H1 (cell line): ENCODE measurements at regions not wholly inside any gene's neighbourhood (a gene's known extent, or its start where the extent isn't known, plus 50 kb on each side); places are given as distances from the start of the nearest gene placed in this dataset.

Experiments used
- CTCF ChIA-PET: fragments of 300-600 bp; sonication (Branson Sonifier 250); formaldehyde crosslinking; loops from one replicate; lab custom pipeline; 2021; ENCODE audit not compliant: partially characterized antibody; lab: Charles Lee
- POLR2A ChIA-PET: fragments of 300-600 bp; sonication (Branson Sonifier 250); formaldehyde crosslinking; loops from one replicate; lab custom pipeline; 2021; ENCODE audit warnings: inconsistent platforms; ENCODE audit not compliant: partially characterized antibody; lab: Charles Lee
- DNase-seq, 2 experiments: peaks; one replicate each; pipeline versions ENCODE4 v3.0.0 to v3.0.0-alpha.2; 2010 to 2022; ENCODE audit warnings: low spot score in 2 of 2, low read depth in 1 of 2, mixed read lengths in 1 of 2
- FAIRE-seq: peaks from 2 replicates; lab custom pipeline; 2011; peaks lifted over from hg19 to GRCh38; lab: Jason Lieb, UNC
- H2AFZ ChIP-seq: 2 replicates; pipeline ENCODE4 v1.8.1; 2012; ENCODE audit warnings: low read length, inconsistent platforms
- H2AK5ac ChIP-seq: 2 replicates; pipeline ENCODE4 v1.6.1; 2013; ENCODE audit warnings: low read depth, low read length
- H2BK120ac ChIP-seq: replicated peaks from 2 replicates; pipeline ENCODE3; 2013; ENCODE audit warnings: low read depth, low read length, inconsistent platforms
- H2BK12ac ChIP-seq: 2 replicates; pipeline ENCODE4 v1.6.1; 2013; ENCODE audit warnings: low read depth, low read length
- H2BK15ac ChIP-seq: 2 replicates; pipeline ENCODE4 v1.6.1; 2013; ENCODE audit warnings: low read length
- H2BK20ac ChIP-seq: 2 replicates; pipeline ENCODE4 v1.6.1; 2013; ENCODE audit warnings: low read length
- H2BK5ac ChIP-seq: 2 replicates; pipeline ENCODE4 v1.6.1; 2013; ENCODE audit warnings: low read depth, low read length
- H3K14ac ChIP-seq: 2 replicates; pipeline ENCODE4 v1.6.1; 2013; ENCODE audit warnings: inconsistent platforms; ENCODE audit not compliant: insufficient read length
- H3K18ac ChIP-seq: 2 replicates; pipeline ENCODE4 v1.6.1; 2013; ENCODE audit warnings: low read length; ENCODE audit errors: extremely low read depth
- H3K23ac ChIP-seq: 2 replicates; pipeline ENCODE4 v1.6.1; 2013; ENCODE audit warnings: inconsistent platforms; ENCODE audit not compliant: insufficient read length
- H3K23me2 ChIP-seq: 2 replicates; pipeline ENCODE4 v1.6.1; 2013; ENCODE audit warnings: low read depth, low read length
- H3K27ac ChIP-seq: 2 replicates; pipeline ENCODE4 v1.6.1; 2011; ENCODE audit warnings: low read depth, low read length, inconsistent platforms
- H3K27me3 ChIP-seq, 4 experiments: replicated peaks in 1 of 4; 1 replicate in 1 of 4; 2 replicates in 3 of 4; pipeline versions ENCODE4 v1.6.1 to v1.8.1; 2011 to 2013; ENCODE audit warnings: low read length in 3 of 4, mild to moderate bottlenecking in 3 of 4, inconsistent platforms in 2 of 4, mixed read lengths in 2 of 4, moderate library complexity in 1 of 4; ENCODE audit not compliant: control insufficient read depth in 3 of 4, insufficient read depth in 3 of 4; ENCODE audit errors: extremely low read depth in 1 of 4
- H3K36me3 ChIP-seq, 4 experiments: 2 replicates each; pipeline versions ENCODE4 v1.6.1 to v1.8.1; 2011 to 2013; ENCODE audit warnings: mild to moderate bottlenecking in 4 of 4, low read length in 3 of 4, moderate library complexity in 2 of 4, control low read depth in 1 of 4, inconsistent platforms in 1 of 4; ENCODE audit not compliant: insufficient read depth in 4 of 4, control insufficient read depth in 2 of 4
- H3K4ac ChIP-seq: replicated peaks from 2 replicates; pipeline ENCODE3; 2013; ENCODE audit warnings: low read length, low read depth, mixed read lengths, inconsistent platforms; ENCODE audit not compliant: insufficient read length
- H3K4me1 ChIP-seq, 4 experiments: replicated peaks in 1 of 4; 1 replicate in 1 of 4; 2 replicates in 3 of 4; pipeline versions ENCODE4 v1.6.1 to v1.8.1; 2011 to 2013; ENCODE audit warnings: low read length in 3 of 4, inconsistent platforms in 2 of 4, mixed read lengths in 1 of 4; ENCODE audit not compliant: insufficient read depth in 4 of 4, control insufficient read depth in 3 of 4
- H3K4me2 ChIP-seq, 2 experiments: 2 replicates each; pipeline versions ENCODE4 v1.6.1 to v1.8.1; 2011 to 2013; ENCODE audit warnings: low read depth in 2 of 2, low read length in 2 of 2, control low read depth in 1 of 2, inconsistent platforms in 1 of 2, mild to moderate bottlenecking in 1 of 2; ENCODE audit not compliant: insufficient read depth in 1 of 2
- H3K4me3 ChIP-seq, 4 experiments: fragments of 200-600, 300-600 bp in 1 of 4; sonication (generic), shearing (Covaris generic), sonication (Bioruptor Twin) in 1 of 4; 2 replicates each; pipeline versions ENCODE4 v1.5.1 to v1.8.1; 2011 to 2016; ENCODE audit warnings: low read length in 4 of 4, low read depth in 3 of 4, control low read depth in 2 of 4, inconsistent platforms in 2 of 4, mild to moderate bottlenecking in 2 of 4, mixed read lengths in 1 of 4, moderate library complexity in 1 of 4; ENCODE audit not compliant: insufficient read depth in 2 of 4; ENCODE audit errors: extremely low read depth in 1 of 4
- H3K56ac ChIP-seq: replicated peaks from 2 replicates; pipeline ENCODE3; 2013; ENCODE audit warnings: low read depth, mild to moderate bottlenecking, mixed read lengths, low read length, inconsistent platforms; ENCODE audit not compliant: insufficient read length
- H3K79me1 ChIP-seq: 2 replicates; pipeline ENCODE4 v1.6.1; 2013; ENCODE audit warnings: low read depth, low read length, control low read depth
- H3K79me2 ChIP-seq, 2 experiments: 2 replicates each; pipeline versions ENCODE4 v1.6.1 to v1.8.1; 2012 to 2013; ENCODE audit warnings: low read length in 2 of 2, mild to moderate bottlenecking in 2 of 2, inconsistent platforms in 1 of 2; ENCODE audit not compliant: insufficient read depth in 2 of 2, control insufficient read depth in 1 of 2
- H3K9ac ChIP-seq, 4 experiments: replicated peaks in 1 of 4; 1 replicate in 1 of 4; 2 replicates in 3 of 4; pipeline versions ENCODE4 v1.6.1 to v1.8.1; 2011 to 2013; ENCODE audit warnings: low read depth in 3 of 4, low read length in 3 of 4, control low read depth in 2 of 4, mild to moderate bottlenecking in 2 of 4, moderate library complexity in 2 of 4, inconsistent platforms in 1 of 4; ENCODE audit errors: extremely low read depth in 1 of 4
- H3K9me3 ChIP-seq, 2 experiments: 2 replicates each; pipeline versions ENCODE4 v1.6.1 to v1.8.1; 2012 to 2013; ENCODE audit warnings: mild to moderate bottlenecking in 2 of 2, moderate library complexity in 2 of 2, control low read depth in 1 of 2, inconsistent platforms in 1 of 2, low read depth in 1 of 2, low read length in 1 of 2, mixed read lengths in 1 of 2; ENCODE audit not compliant: insufficient read depth in 2 of 2
- H4K20me1 ChIP-seq, 2 experiments: replicated peaks in 1 of 2; 2 replicates each; pipeline versions ENCODE3 to v1.8.1; 2011 to 2013; ENCODE audit warnings: inconsistent platforms in 2 of 2, low read length in 2 of 2, mild to moderate bottlenecking in 1 of 2; ENCODE audit not compliant: insufficient read depth in 2 of 2, control insufficient read depth in 1 of 2
- H4K5ac ChIP-seq: 2 replicates; pipeline ENCODE4 v1.6.1; 2013; ENCODE audit warnings: low read length, low read depth, mixed read lengths, inconsistent platforms; ENCODE audit not compliant: insufficient read length
- H4K8ac ChIP-seq: 2 replicates; pipeline ENCODE4 v1.8.0; 2013; ENCODE audit warnings: mild to moderate bottlenecking, moderate library complexity, low read length, inconsistent platforms; ENCODE audit not compliant: insufficient read depth; ENCODE audit errors: extremely low read depth
- H4K91ac ChIP-seq: replicated peaks from 2 replicates; pipeline ENCODE3; 2013; ENCODE audit warnings: low read length, mixed read lengths, inconsistent platforms; ENCODE audit not compliant: insufficient read length
- BCL11A ChIP-seq, 2 experiments: IDR thresholded peaks; one replicate each; pipeline ENCODE4 v1.6.1; 2011; ENCODE audit warnings: low read depth in 2 of 2, low read length in 2 of 2, mild to moderate bottlenecking in 2 of 2
- CREB1 ChIP-seq: IDR thresholded peaks from 2 replicates; pipeline ENCODE4 v1.6.1; 2012; ENCODE audit warnings: inconsistent platforms
- EGR1 ChIP-seq: IDR thresholded peaks from 2 replicates; pipeline ENCODE4 v1.6.1; 2011; ENCODE audit warnings: low read depth, low read length, borderline replicate concordance
- FOSL1 ChIP-seq: IDR thresholded peaks from 2 replicates; pipeline ENCODE4 v1.6.1; 2011; ENCODE audit warnings: mild to moderate bottlenecking, low read depth, low read length, moderate library complexity; ENCODE audit not compliant: insufficient read depth
- KDM4A ChIP-seq: IDR thresholded peaks from one replicate; pipeline ENCODE4 v1.7.1; 2012; ENCODE audit warnings: low read depth, mild to moderate bottlenecking, moderate library complexity, low read length, inconsistent platforms; ENCODE audit not compliant: severe bottlenecking
- KDM5A ChIP-seq: fragments of 200-600 bp; IDR thresholded peaks from 2 replicates; pipeline ENCODE4 v1.7.1; 2012; ENCODE audit warnings: mild to moderate bottlenecking, low read length, inconsistent platforms, mixed read lengths
- PHF8 ChIP-seq: fragments of 200-600 bp; sonication (generic); conservative IDR thresholded peaks from 2 replicates; pipeline ENCODE4 v1.7.1; 2012; ENCODE audit warnings: low read depth, mild to moderate bottlenecking, inconsistent platforms, low read length, moderate library complexity
- SIX5 ChIP-seq: IDR thresholded peaks from 2 replicates; pipeline ENCODE4 v1.6.1; 2011; ENCODE audit warnings: mild to moderate bottlenecking, low read depth, low read length
- SRF ChIP-seq: IDR thresholded peaks from 2 replicates; pipeline ENCODE4 v1.6.1; 2011; ENCODE audit warnings: mild to moderate bottlenecking, low read depth, low read length, moderate library complexity
- TAF7 ChIP-seq: optimal IDR thresholded peaks from 2 replicates; pipeline ENCODE3; 2011; ENCODE audit warnings: low read depth, mild to moderate bottlenecking, inconsistent platforms, low read length, moderate library complexity, borderline replicate concordance
- TCF12 ChIP-seq: IDR thresholded peaks from 2 replicates; pipeline ENCODE4 v1.6.1; 2011; ENCODE audit warnings: low read depth, mild to moderate bottlenecking, low read length
- WGBS, 2 experiments: shearing (Covaris generic) in 1 of 2; methylation state at CpG; one replicate each; pipeline versions ENCODE4 v1.1.6 to v1.1.7; 2013 to 2015; ENCODE audit warnings: low lambda C conversion rate in 2 of 2, mixed read lengths in 2 of 2, inconsistent platforms in 1 of 2, low coverage in 1 of 2, missing lambda C conversion rate in 1 of 2; ENCODE audit not compliant: insufficient replicate concordance in 2 of 2, insufficient coverage in 1 of 2, insufficient read length in 1 of 2; ENCODE audit errors: extremely low coverage in 1 of 2, missing lambda C conversion rate in 1 of 2; 5-methylcytosine and 5-hydroxymethylcytosine counted together

- Histone ChIP-seq H4K8ac (no peak overlapping the region), H3K27ac (no peak overlapping the region)
- TF ChIP-seq BCL11A (IDR thresholded peaks at IDR 0.05; ENCODE audit: low read depth in 2 of 2, low read length in 2 of 2) (no peak), FOSL1 (no peak), EGR1 (no peak), CREB1 (no peak), SIX5 (no peak), PHF8 (no peak), KDM5A (no peak), TAF7 (no peak), SRF (no peak), KDM4A (no peak), TCF12 (no peak)
- TF ChIP-seq, all 59 proteins: peak for 0
- Histone ChIP-seq H2BK20ac (no peak overlapping the region), H2BK12ac (no peak overlapping the region), H3K79me1 (no peaks in the 10 kb centered on the region), H3K4me2 (no peak overlapping the region), H4K20me1 (no peaks in the 10 kb centered on the region), H3K27me3 (no peaks in the 10 kb centered on the region), H4K91ac (no peak overlapping the region), H2BK5ac (no peak overlapping the region; the same call in 1 of the 2 replicates), H3K4me3 (no peak overlapping the region), H4K5ac (no peak overlapping the region), H3K4ac (no peak overlapping the region), H3K36me3 (no peaks in the 10 kb centered on the region), H3K9me3 (no peaks in the 10 kb centered on the region), H3K9ac (no peak overlapping the region), H3K4me1 (no peaks in the 10 kb centered on the region), H3K23me2 (no peaks in the 10 kb centered on the region; the same call in 1 of the 2 replicates), H3K79me2 (no peaks in the 10 kb centered on the region), H2BK15ac (no peak overlapping the region), H2AFZ (peak overlapping the region; percentile 32; the same call in 1 of the 2 replicates), H2BK120ac (no peak overlapping the region), H3K14ac (no peak overlapping the region), H3K23ac (no peak overlapping the region), H3K18ac (no peak overlapping the region), H2AK5ac (no peak overlapping the region), H3K56ac (no peak overlapping the region)
- WGBS, 2 experiments = 85% methylated on average over 10 of the region's 10 CpGs; no CpG with 5 or more reads in 1 of the 2 experiments
- ChIA-PET CTCF (no interaction called here), POLR2A (no interaction called here)
- DNase-seq (no peak), FAIRE-seq (no peak)
These were observed 1274.2 kb upstream of the GJE1 start for GRCh38 chr6:140858381-140858971.
